HG02852 (cell line): ENCODE measurements at regions not wholly inside any gene's neighbourhood (a gene's known extent, or its start where the extent isn't known, plus 50 kb on each side); places are given as distances from the start of the nearest gene placed in this dataset.
"Not testable (repeated sequence)": the region's sequence is repeated elsewhere in the genome, so short reads cannot be mapped to it uniquely, and the experiment has no call there.

ENCODE experiments used
- ATAC-seq: cut with Tn5 transposase; IDR thresholded peaks from one replicate; pipeline ENCODE4 v1.9.1; 2021; ENCODE audit warnings: mild to moderate bottlenecking, moderate library complexity; ENCODE audit not compliant: unreplicated experiment

DNA sequence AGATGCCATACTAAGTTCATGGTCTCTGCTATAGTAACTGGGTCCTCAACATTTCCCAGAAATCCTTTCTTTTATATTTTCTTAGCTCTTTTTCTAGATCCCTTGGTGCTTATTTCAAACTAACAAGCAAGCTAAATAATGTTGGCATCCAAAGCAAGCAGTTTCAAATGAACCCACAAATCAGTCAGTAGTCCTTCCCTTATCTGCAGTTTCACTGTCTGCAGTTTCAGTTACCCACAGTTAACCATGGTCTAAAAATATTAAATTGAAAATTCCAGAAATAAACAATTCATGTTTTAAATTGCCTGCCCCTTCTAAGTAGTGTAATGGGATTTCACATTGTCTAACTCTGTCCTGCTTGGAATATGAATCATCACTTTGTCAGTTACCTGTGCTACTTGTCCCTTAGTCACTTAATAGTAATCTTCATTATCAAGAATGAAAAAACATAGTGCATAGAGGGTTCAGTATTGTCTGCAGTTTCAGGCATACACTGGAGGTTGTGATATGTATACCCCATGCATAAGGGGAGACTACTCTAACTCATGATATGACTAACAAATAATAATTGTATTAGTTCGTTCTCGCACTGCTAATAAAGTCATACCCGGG lies 633.7 kb downstream of the MECOM start:
- no peak for ATAC-seq

DNA sequence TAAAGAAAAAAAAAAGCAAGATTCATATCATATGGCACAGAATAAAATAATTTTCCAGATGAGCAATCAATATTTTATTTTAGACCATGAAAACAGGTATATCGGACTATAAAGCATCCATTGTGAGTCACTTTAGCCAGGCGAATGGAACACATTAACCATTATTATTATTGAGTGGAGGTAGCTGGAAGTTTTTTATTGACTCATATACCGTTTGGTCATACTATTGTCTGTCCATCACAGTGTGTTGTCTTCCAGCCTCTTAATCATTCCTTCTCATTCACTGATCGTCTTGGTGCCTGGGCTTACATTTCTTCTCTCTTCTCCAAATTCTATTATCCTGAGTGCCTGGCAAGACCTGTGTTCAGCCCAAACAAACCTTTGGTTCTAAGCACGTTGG lies 634.8 kb downstream of the MECOM start:
- no peak for ATAC-seq

DNA sequence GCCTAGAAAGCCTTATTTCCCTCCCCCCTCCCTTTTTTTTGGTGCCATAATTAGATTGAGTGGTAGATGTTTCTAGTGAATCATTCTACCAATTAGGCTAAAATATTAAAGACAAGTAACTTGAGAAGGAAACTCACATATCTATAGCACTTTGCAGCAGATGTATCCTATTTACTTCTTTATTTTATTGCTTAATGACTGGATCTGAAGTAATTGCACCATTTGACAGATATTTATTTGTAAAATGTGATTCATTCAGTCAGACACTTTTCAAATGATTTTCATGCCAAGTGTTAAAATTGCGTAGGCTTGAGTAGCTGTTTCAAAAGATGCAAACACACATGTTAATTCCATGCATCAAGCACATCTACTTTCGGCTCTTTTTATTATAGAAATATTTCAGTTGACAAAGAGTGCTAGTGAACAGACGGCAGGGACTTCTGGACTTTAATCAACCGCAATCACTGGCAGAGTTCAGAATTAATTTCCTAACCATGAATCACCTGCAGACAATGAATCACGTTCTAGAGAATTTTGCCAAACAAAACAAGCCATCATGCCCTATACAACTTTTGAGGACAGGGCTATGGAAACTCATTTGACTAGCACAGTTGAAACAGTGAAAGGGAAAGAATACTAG lies 636.8 kb downstream of the MECOM start:
- ATAC-seq = no peak

DNA sequence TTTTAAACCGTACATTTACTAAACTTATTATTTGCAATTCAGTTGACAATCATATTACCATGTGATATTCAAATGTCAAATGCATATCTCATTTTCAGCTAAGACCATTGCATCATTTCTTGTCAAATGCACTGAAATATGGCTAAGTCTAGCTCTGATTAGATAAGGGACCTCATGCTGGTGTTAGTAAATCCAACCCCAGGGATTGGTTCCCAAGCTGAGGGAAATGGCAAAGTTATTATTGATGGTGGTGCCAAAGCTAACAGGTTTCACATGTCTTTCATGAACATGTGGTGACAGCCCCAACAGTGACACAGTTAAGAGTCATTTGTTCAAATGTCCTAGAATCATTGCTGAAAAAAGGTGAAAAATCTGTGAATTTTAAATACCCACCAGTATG lies 641.1 kb downstream of the MECOM start:
- no peak for ATAC-seq

DNA sequence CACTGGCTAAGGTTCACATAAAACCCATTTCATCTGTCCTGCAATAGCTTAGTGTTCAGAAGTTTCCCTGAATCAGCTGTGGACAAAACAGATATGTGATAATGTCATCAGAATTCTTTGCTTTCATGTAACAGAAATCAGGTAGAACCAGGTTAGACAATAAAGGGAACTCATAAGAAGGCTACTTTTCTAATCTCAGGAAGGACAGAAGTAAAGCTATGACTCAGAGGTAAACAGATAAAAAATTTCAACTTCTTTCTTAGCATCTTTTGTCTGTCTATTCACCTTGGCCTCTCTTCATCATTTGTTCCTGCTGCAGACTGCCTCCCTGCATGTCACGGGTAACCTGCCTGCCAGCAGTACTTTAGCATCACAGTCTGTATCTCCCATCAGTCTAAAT lies 643.1 kb downstream of the MECOM start:
- no peak for ATAC-seq

DNA sequence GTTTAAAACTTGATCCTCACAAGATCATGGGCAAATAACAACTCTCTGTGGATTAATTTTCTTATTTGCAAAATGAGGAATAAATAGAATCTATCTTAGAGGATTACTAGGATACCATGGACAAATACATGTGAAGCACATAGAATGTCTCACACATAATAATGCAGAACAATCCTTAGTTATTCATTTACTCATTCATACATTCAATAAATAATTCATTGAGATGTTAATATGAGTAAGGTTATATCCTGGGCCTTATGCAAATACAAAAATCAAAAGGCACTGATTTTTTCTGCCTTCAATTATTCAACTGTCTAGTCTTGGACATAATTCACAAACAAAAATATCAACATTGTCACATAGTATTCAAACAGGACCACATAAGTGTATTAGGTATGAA lies 654.1 kb downstream of the MECOM start:
- ATAC-seq = no peak

DNA sequence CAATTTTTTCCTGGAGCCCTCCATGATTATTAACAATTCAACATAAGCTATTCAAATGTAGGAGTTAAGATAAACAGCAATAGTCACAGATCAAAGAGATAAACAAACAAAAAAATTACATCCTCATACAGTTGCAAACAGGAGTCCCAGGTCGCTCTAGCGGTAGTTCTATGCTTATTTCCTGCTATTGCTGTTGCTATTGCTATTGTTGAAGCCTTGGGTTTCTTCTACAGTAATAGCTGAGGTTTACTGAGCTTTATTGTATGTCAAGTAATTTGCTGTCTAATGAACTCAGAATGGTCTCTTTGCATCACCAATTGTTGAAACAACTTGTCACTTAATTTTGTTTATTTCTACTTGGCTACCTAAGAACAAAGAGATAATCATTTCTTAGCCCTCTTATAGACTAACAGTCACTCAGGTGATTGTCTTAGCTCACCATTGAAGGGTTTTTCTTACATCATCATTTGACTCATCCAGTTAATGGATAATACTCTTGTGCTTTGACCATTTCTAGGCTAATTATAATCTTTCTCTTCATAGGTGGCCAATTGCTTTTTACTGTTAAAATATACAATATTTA lies 654.6 kb downstream of the MECOM start:
- no peak for ATAC-seq

DNA sequence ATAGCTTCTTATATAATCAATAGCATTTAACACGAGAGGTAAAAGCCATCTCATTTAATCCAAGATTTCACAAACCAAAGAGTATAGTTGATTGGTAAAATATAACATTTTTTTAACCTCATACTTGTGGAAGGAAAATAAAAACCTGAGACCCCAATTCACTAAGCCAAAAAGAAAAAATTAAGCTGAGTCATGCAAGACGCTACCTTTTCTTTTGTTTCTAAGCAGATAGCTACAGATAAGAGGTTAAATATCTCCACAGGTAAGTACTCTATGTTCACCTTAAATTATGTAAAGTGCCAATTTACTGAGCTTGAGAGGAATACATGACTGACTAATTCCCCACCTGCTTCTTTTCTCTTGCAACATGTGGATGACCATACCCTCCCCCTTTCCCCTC lies 656.4 kb downstream of the MECOM start:
- no peak for ATAC-seq

DNA sequence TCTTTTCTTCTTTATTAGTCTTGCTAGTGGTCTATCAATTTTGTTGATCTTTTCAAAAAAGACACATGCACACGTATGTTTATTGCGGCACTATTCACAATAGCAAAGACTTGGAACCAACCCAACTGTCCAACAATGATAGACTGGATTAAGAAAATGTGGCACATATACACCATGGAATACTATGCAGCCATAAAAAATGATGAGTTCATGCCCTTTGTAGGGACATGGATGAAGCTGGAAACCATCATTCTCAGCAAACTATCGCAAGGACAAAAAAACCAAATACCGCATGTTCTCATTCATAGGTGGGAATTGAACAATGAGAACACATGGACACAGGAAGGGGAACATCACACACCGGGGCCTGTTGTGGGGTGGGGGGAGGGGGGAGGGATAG lies 657.1 kb downstream of the MECOM start:
- not testable (repeated sequence) for ATAC-seq

DNA sequence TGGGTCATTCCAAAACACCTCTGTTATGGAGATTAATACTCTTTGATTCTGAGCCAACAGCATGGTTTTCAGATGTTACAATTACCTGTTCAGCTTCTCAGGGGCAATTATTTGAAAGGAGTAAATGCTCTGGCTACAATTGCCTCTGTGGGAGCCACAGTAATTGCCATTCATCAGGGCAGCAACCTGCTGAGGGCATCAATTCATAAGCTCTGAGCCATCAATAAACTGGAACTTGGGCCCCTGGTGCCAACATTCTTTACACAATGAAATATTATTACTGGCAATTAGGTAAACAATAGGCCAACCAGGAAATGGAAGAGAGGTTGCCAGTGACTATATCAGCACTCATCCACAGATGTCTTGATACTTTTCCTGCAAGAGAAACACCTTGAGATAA lies 660.8 kb downstream of the MECOM start:
- no peak for ATAC-seq

DNA sequence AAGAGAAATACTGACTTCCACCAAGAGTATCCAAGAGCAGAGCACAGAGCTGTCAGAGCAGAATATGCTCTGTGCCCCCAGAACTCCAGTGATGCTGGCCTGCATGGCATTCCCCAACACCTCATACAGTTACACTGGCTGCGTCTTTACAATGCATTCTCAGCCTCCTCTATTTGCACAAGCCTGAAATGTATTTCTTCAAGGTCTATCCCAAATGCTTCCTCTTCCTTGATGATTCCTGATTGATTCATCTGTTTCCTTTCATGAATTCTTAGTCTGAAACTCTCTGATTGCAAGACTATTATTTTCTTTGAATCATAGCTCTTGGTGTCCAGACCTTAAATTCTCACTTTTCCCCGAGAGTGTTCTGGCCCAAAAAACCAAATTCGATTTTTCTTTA lies 664.7 kb downstream of the MECOM start:
- no peak for ATAC-seq

DNA sequence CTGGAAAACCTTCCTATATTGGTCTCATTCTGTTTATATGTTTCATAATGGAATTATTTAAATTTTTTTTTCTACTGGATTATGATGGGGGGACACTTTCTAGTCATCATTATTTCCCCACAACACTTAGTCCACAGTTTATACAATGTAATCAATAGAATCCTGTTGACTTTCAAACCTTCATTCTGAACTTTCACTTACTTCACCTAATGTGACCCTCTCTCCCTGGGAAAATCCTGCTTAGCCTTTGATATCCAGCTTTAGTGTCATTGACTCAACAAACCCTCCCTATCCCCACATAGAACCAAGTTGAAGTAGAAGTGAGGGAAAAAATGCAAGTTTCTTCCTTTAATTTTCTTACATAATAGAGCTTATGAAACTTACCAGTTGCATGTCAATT lies 666.0 kb downstream of the MECOM start:
- ATAC-seq = no peak

DNA sequence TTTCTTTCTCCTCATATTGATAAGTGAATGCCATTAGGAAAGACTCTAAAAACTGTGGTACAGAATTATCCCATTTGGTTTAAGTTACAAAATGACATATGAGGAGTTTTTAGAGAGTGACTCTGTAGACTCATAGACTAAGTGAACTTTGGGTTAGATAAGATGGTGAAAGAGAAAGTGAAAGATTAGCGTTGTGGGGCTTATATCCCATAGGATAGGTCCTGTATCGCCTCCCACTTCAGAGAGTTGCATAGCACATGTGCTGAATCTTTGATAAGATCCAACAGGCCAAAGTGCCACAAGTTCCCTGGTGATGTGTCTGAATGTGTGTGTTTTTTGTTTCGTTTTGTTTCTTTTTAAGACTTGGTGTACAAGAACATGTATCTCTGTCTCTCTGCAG lies 666.9 kb downstream of the MECOM start:
- ATAC-seq = no peak

DNA sequence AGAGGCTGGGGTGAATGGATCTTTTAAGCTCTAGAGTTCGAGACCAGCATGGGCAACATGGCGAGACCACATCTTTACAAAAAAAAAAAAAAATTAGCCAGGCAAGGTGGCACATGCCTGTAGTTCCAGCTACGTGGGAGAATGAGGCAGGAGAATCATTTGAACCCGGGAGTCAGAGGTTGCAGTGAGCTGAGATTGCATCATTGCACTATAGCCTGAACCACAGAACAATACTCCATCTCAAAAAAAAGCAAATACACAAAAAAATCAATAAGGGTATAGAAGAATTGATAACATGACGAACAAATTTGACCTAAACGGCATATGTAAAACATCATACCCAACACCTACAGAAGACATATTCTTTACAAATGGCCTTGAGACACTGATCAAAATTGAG lies 668.4 kb downstream of the MECOM start:
- no peak for ATAC-seq

DNA sequence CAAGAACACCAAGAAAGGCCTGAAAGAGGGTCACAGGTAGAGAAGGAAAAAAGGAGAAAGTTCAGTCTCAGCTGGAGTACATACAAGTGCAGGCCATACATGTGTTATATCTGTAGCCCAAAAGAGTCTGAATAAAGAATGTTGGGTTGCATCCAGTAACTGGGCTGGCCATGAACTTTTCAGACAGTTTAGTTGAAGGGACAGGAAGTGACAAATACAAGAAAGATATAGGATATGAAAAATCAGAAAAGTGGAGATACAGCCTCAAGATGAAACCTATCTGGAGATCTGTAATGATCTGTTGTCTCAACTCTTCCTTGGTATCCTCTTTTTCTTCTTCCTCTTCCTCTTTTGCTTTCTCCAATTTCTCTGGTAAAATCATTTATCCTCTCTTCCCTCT lies 671.7 kb downstream of the MECOM start:
- no peak for ATAC-seq

DNA sequence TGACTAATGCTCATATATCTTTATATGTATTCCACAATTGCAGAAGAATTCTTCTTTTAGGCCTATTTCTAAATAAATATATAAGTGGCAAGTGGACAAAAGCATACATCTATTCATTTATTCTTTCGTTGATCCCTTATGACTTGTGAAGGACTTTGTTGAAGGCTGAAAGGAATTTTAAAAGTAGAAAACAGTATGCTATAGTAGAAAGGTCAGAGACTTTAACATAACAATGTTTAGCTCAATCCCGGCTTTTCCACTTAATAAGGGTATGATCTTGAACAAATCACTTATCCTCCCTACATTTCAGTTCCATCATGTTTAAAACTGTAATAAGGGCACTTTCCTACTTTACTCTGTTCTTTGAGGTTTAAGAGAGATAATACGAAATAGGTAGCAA lies 672.9 kb downstream of the MECOM start:
- no peak for ATAC-seq

DNA sequence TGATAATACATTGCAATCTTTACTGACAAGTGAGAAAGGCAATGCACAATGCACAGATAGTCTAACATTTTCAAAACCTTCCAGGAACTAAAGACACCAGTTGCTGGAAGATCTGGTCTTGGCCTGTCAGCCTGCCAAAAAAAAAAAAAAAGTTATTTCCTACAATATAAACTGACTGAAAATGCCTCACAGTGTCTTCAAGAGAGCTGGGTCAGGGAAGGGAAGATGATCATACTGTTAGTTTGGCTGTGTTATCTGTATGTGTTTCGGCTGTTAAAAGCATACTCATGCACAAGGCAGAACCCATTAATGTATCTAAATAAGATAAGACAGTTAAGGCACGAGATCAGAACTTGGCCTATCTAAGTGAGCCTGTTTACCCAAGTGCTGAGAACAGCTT lies 673.4 kb downstream of the MECOM start:
- ATAC-seq = no peak

DNA sequence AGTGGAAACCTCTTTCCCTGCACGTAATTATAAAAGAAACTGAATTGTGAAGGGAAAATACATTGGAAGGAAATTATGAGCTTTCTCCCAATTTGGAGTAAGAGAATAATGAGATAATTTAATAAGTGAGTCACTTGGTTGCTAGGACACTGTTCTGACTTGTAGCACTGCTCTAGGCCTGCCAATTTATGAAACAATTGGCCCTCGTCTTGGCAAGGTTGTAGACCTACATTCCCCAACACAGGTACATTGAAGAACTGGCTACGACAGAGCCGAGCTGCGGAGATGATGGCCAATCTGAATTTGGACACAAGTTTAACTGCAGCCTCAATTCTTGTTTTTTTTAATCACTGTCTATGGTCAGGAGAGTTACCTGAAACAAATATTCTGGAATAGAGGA lies 674.1 kb downstream of the MECOM start:
- no peak for ATAC-seq

DNA sequence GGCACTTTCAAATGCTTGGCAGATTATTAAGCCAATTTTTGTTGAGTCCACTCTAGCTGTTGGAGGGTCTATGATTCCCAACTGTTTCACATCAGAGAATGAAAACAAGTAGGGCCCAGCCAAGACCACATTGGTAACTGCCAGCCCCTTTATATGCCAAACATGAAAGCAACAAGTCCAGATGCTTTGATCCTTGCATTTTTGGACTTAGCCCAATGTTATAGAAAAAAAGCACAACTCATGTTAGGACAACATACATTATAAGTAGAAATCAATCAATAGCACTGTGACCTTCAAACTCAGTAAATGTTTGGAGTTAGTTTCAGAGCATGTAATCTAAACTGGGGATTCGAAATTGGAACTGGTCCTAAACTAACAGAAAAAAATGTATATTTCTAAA lies 674.7 kb downstream of the MECOM start:
- ATAC-seq = no peak

DNA sequence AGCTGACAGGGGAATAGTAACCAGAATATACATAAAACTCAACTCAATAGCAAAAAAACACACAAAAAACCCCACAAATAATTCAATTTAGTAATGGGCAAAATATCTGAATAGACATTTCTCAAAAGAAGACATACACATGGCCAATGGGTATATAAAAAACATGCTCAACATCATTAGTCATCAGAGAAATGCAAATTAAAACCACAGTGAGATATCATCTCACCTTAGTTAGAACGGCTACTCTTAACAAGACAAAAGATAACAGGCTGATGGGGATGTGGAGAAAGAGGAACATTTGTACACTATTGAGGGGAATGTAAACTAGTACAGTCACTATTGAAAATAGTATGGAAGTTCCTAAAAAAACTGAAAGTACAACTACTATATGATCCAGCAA lies 678.6 kb downstream of the MECOM start:
- no peak for ATAC-seq

DNA sequence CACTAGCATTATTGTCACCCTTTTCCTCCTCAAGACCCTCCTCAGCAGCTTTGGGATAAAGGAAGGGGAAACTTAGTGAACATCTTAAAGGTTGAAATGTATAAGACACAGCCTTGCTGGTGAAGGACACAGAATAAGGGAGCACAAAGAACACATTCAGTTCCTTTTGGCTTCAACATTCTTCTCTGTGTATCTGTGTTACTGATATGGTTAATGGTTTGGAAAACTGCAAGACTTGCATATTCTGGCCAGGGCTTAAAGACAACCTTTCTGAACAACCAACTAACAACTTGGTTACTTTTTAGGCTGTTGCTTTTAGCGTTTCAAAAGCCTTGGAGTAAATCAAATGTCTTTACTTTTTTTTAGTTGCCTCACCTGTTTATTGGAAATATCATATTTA lies 680.5 kb downstream of the MECOM start:
- ATAC-seq = no peak

DNA sequence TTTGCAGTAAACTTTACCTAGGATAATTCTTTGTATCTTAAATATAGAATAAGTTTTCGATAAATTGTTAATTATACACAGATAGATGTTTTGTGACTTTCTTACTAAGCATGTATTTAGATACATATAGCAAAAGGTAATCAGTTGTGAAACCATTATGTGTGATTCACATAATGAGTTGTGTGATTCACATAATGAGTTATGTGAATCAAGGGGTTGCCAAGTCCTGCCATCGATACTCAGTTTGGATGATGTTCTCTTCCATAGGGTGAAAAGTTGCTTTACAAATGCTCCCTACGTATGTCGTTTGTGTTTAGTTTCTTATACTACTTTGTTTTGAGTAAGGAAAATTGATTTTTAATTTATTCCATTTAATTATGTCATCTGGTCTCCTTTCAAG lies 682.1 kb downstream of the MECOM start:
- ATAC-seq = no peak
